Skeletal muscle cell (primary cell): ENCODE measurements at regions not wholly inside any gene's neighbourhood (a gene's known extent, or its start where the extent isn't known, plus 50 kb on each side); places are given as distances from the start of the nearest gene placed in this dataset.

Experiments
- DNase-seq: peaks from one replicate; pipeline ENCODE4 v3.0.0-alpha.2; 2010; ENCODE audit warnings: low read depth
- H3K4me3 ChIP-seq: 2 replicates; pipeline ENCODE4 v1.5.1; 2011; ENCODE audit warnings: low read depth, mild to moderate bottlenecking, control low read depth, low read length, moderate library complexity

- H3K4me3 ChIP-seq = no peak overlapping the region
These were observed 121.9 kb upstream of the NECTIN1 start for GRCh38 chr11:119850822-119851409.

GRCh38 chr11:119849872-119850271, 120.9 kb upstream of the NECTIN1 start:
- no peak for DNase-seq
- H3K4me3 ChIP-seq = no peak overlapping the region

More at GRCh38 chr11:119850822-119851409, 121.9 kb upstream of the NECTIN1 start:
- no peak for DNase-seq

GRCh38 chr11:119847853-119848252, 118.9 kb upstream of the NECTIN1 start:
- H3K4me3 ChIP-seq = no peak overlapping the region
- no peak for DNase-seq

GRCh38 chr11:119846374-119846773, 117.4 kb upstream of the NECTIN1 start:
- DNase-seq = no peak
- H3K4me3 ChIP-seq = no peak overlapping the region

- H3K4me3 ChIP-seq = no peak overlapping the region
- DNase-seq = no peak
These were observed 116.8 kb upstream of the NECTIN1 start for GRCh38 chr11:119845756-119846155.

GRCh38 chr11:119845305-119845704, 116.3 kb upstream of the NECTIN1 start:
- H3K4me3 ChIP-seq = no peak overlapping the region
- no peak for DNase-seq

- no peak overlapping the region for H3K4me3 ChIP-seq
- DNase-seq = no peak
These were observed 115.8 kb upstream of the NECTIN1 start for GRCh38 chr11:119844808-119845207.

GRCh38 chr11:119843877-119844276, 114.9 kb upstream of the NECTIN1 start:
- H3K4me3 ChIP-seq = no peak overlapping the region
- no peak for DNase-seq

- no peak for DNase-seq
- H3K4me3 ChIP-seq = no peak overlapping the region
These were observed 113.7 kb upstream of the NECTIN1 start for GRCh38 chr11:119842731-119843130.

GRCh38 chr11:119839476-119840133, 110.6 kb upstream of the NECTIN1 start:
- no peak for DNase-seq
- no peak overlapping the region for H3K4me3 ChIP-seq

- no peak for DNase-seq
- no peak overlapping the region for H3K4me3 ChIP-seq
These were observed 106.8 kb upstream of the NECTIN1 start for GRCh38 chr11:119835753-119836152.

GRCh38 chr11:119832202-119832935, 103.4 kb upstream of the NECTIN1 start:
- no peak overlapping the region for H3K4me3 ChIP-seq
- no peak for DNase-seq

- no peak for DNase-seq
These were observed 102.0 kb upstream of the NECTIN1 start for GRCh38 chr11:119831011-119831410.

GRCh38 chr11:119830400-119830799, 101.4 kb upstream of the NECTIN1 start:
- DNase-seq = no peak
- H3K4me3 ChIP-seq = no peak overlapping the region

More at GRCh38 chr11:119831011-119831410, 102.0 kb upstream of the NECTIN1 start:
- H3K4me3 ChIP-seq = no peak overlapping the region

GRCh38 chr11:119829402-119829801, 100.4 kb upstream of the NECTIN1 start:
- H3K4me3 ChIP-seq = no peak overlapping the region
- DNase-seq = no peak

- no peak for DNase-seq
- no peak overlapping the region for H3K4me3 ChIP-seq
These were observed 99.8 kb upstream of the NECTIN1 start for GRCh38 chr11:119828819-119829218.

- H3K4me3 ChIP-seq = no peak overlapping the region
- DNase-seq = no peak
These were observed 99.0 kb upstream of the NECTIN1 start for GRCh38 chr11:119828006-119828405.

GRCh38 chr11:119827113-119827512, 98.1 kb upstream of the NECTIN1 start:
- H3K4me3 ChIP-seq = no peak overlapping the region
- no peak for DNase-seq

- DNase-seq = no peak
- H3K4me3 ChIP-seq = no peak overlapping the region
These were observed 94.1 kb upstream of the NECTIN1 start for GRCh38 chr11:119823077-119823476.

- no peak overlapping the region for H3K4me3 ChIP-seq
- DNase-seq = no peak
These were observed 87.7 kb upstream of the NECTIN1 start for GRCh38 chr11:119816660-119817059.

- DNase-seq = no peak
- no peak overlapping the region for H3K4me3 ChIP-seq
These were observed 85.8 kb upstream of the NECTIN1 start for GRCh38 chr11:119814766-119815165.
